Parathyroid adenoma (tissue), 2 donors: ENCODE measurements at regions not wholly inside any gene's neighbourhood (a gene's known extent, or its start where the extent isn't known, plus 50 kb on each side); places are given as distances from the start of the nearest gene placed in this dataset.
A peak's percentile ranks its signal among the peaks of the same experiment; 100 is the strongest.

Experiments used
- H2AFZ ChIP-seq: fragments of 300-600 bp; sonication (generic); one replicate; pipeline ENCODE4 v1.7.0; 2017; ENCODE audit warnings: antibody characterized with exemption, mild to moderate bottlenecking
- H3K27ac ChIP-seq: fragments of 300-600 bp; sonication (generic); one replicate; pipeline ENCODE4 v1.7.0; 2017
- H3K27me3 ChIP-seq: fragments of 300-600 bp; sonication (generic); one replicate; pipeline ENCODE4 v1.7.0; 2017; ENCODE audit warnings: low read length; ENCODE audit not compliant: control insufficient read depth, insufficient read depth
- H3K36me3 ChIP-seq: fragments of 300-600 bp; sonication (generic); one replicate; pipeline ENCODE4 v1.7.0; 2017; ENCODE audit warnings: low read length; ENCODE audit not compliant: control insufficient read depth, insufficient read depth
- H3K4me1 ChIP-seq: fragments of 300-600 bp; sonication (generic); one replicate; pipeline ENCODE4 v1.7.0; 2017; ENCODE audit warnings: control low read depth
- H3K4me2 ChIP-seq: fragments of 300-600 bp; sonication (generic); one replicate; pipeline ENCODE4 v1.7.0; 2017; ENCODE audit warnings: low read length
- H3K4me3 ChIP-seq: fragments of 300-600 bp; sonication (generic); one replicate; pipeline ENCODE4 v1.7.0; 2017; ENCODE audit warnings: low read depth, low read length
- H3K79me2 ChIP-seq: fragments of 300-600 bp; sonication (generic); one replicate; pipeline ENCODE4 v1.7.0; 2017; ENCODE audit warnings: control low read depth
- H3K9ac ChIP-seq: fragments of 300-600 bp; sonication (generic); one replicate; pipeline ENCODE4 v1.7.0; 2017; ENCODE audit warnings: mild to moderate bottlenecking
- H3K9me3 ChIP-seq: fragments of 300-600 bp; sonication (generic); one replicate; pipeline ENCODE4 v1.7.0; 2017; ENCODE audit warnings: low read length; ENCODE audit not compliant: control insufficient read depth
- CTCF ChIP-seq: fragments of 300-600 bp; sonication (generic); IDR thresholded peaks from one replicate; pipeline ENCODE4 v1.7.0; 2017; ENCODE audit warnings: antibody characterized with exemption, mild to moderate bottlenecking
- donor health status: primary hyperparathyroidism.

GRCh38 chr13:94864474-94864873 is 152.1 kb upstream of the SOX21 start:
- no peak overlapping the region for H3K27ac ChIP-seq
- H3K9ac ChIP-seq = no peak overlapping the region
- H3K27me3 ChIP-seq = no peaks in the 10 kb centered on the region
- H2AFZ ChIP-seq = no peak overlapping the region
- H3K4me3 ChIP-seq = no peak overlapping the region
- no peak overlapping the region for H3K4me2 ChIP-seq
- no peaks in the 10 kb centered on the region for H3K79me2 ChIP-seq
- H3K4me1 ChIP-seq = no peaks in the 10 kb centered on the region
- H3K36me3 ChIP-seq = no peaks in the 10 kb centered on the region
- no peak for TF ChIP-seq CTCF
- no peaks in the 10 kb centered on the region for H3K9me3 ChIP-seq

- Histone ChIP-seq H3K79me2 (no peaks in the 10 kb centered on the region), H3K4me3 (peak overlapping the region; percentile 61), H3K4me2 (peak overlapping the region; percentile 82), H3K4me1 (no peaks in the 10 kb centered on the region), H3K9me3 (no peaks in the 10 kb centered on the region), H3K9ac (no peak overlapping the region), H3K27ac (no peak overlapping the region), H3K36me3 (no peaks in the 10 kb centered on the region), H2AFZ (no peak overlapping the region), H3K27me3 (no peaks in the 10 kb centered on the region)
- TF ChIP-seq CTCF = no peak
Observed at GRCh38 chr13:94860981-94861407, 148.6 kb upstream of the SOX21 start.

GRCh38 chr13:94859811-94860210 is 147.5 kb upstream of the SOX21 start:
- Histone ChIP-seq H3K79me2 (no peaks in the 10 kb centered on the region), H3K4me1 (no peaks in the 10 kb centered on the region), H3K9me3 (no peaks in the 10 kb centered on the region), H3K4me3 (no peak overlapping the region), H2AFZ (no peak overlapping the region), H3K27me3 (no peaks in the 10 kb centered on the region), H3K27ac (no peak overlapping the region), H3K36me3 (no peaks in the 10 kb centered on the region), H3K9ac (no peak overlapping the region), H3K4me2 (no peak overlapping the region)
- no peak for TF ChIP-seq CTCF

- no peak overlapping the region for H2AFZ ChIP-seq
- H3K4me1 ChIP-seq = no peaks in the 10 kb centered on the region
- H3K27ac ChIP-seq = no peak overlapping the region
- no peaks in the 10 kb centered on the region for H3K36me3 ChIP-seq
- H3K9me3 ChIP-seq = no peaks in the 10 kb centered on the region
- no peaks in the 10 kb centered on the region for H3K79me2 ChIP-seq
- no peak overlapping the region for H3K9ac ChIP-seq
- H3K27me3 ChIP-seq = no peaks in the 10 kb centered on the region
- H3K4me2 ChIP-seq = no peak overlapping the region
- no peak overlapping the region for H3K4me3 ChIP-seq
- TF ChIP-seq CTCF = no peak
Observed at GRCh38 chr13:94859278-94859691, 146.9 kb upstream of the SOX21 start.

- H3K27ac ChIP-seq = no peak overlapping the region
- no peak overlapping the region for H3K4me2 ChIP-seq
- H2AFZ ChIP-seq = no peak overlapping the region
- no peaks in the 10 kb centered on the region for H3K9me3 ChIP-seq
- H3K4me3 ChIP-seq = no peak overlapping the region
- no peaks in the 10 kb centered on the region for H3K27me3 ChIP-seq
- H3K79me2 ChIP-seq = no peaks in the 10 kb centered on the region
- no peak overlapping the region for H3K9ac ChIP-seq
- no peaks in the 10 kb centered on the region for H3K36me3 ChIP-seq
- H3K4me1 ChIP-seq = no peaks in the 10 kb centered on the region
- no peak for TF ChIP-seq CTCF
Observed at GRCh38 chr13:94858856-94859255, 146.5 kb upstream of the SOX21 start.
